ENCODE measurements at regions not wholly inside any gene's neighbourhood (a gene's known extent, or its start where the extent isn't known, plus 50 kb on each side); places are given as distances from the start of the nearest gene placed in this dataset.
A peak's percentile ranks its signal among the peaks of the same experiment; 100 is the strongest.

DNA sequence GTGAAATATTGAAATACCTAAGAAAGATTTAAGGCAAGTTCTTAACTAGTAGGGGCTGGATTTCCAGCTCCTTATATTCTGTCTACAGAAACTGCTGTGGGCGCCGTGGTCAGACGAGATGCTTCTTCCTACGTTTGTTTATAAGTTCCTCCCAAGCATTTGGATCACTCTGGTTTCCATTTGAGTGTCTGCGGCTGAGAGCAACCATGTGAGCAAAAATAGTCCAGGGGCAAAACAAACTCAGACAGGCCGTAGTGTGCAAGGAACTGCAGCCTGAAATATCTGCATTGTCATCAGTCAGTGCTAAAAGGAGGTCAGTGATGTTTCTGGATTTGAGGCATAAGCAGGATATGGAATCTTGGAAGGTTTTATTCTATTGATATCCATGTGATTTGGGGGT lies 485.9 kb upstream of the JAG1 start:
- H3K27ac ChIP-seq, result no peak overlapping the region
- peak; percentile 82 for ATAC-seq
- DNase-seq, result peak; percentile 22 to 61 (median 28)

DNA sequence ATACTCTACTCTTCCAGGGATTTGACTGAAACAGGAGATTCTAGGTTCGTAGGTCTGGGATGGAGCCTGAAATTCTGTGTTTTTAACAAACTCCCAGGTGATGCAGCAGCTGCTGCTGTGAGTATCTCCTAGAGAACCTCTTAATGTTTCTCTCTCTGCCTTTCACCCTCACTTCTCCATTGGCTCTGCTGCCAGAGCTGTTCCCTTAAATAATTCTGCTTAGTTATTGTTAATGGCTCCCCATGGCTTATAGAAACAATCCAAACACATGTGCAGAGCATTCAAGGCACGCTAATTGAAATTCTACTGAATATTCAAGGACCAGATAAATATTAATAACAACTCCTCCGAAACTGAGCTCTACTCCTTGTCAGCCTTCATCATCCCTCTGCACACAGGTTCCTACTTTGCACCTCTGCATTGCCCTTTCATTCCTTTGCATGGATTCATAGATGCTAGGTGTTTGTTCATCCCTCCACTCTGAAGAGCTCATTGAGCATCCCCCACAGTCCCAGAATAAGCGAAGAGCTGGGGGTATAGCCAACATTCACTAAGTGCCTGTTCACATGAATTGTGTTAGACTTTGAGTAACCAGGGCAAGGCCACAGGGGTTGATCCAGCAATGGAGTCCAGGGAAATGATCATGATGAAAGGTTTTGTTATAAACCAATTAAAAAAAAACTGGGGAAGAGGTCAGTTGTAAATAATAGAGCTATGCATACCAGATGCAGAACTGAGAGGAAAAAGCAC lies 488.4 kb upstream of the JAG1 start:
- H3K9me3 ChIP-seq, result no peaks in the 10 kb centered on the region
- intact Hi-C loops (cut with DNase I), result no loop called here
- DNase-seq, result no peak
- TF ChIP-seq, protein P1, sequence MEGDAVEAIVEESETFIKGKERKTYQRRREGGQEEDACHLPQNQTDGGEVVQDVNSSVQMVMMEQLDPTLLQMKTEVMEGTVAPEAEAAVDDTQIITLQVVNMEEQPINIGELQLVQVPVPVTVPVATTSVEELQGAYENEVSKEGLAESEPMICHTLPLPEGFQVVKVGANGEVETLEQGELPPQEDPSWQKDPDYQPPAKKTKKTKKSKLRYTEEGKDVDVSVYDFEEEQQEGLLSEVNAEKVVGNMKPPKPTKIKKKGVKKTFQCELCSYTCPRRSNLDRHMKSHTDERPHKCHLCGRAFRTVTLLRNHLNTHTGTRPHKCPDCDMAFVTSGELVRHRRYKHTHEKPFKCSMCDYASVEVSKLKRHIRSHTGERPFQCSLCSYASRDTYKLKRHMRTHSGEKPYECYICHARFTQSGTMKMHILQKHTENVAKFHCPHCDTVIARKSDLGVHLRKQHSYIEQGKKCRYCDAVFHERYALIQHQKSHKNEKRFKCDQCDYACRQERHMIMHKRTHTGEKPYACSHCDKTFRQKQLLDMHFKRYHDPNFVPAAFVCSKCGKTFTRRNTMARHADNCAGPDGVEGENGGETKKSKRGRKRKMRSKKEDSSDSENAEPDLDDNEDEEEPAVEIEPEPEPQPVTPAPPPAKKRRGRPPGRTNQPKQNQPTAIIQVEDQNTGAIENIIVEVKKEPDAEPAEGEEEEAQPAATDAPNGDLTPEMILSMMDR (IDR thresholded peaks at IDR 0.05), result no peak
- peaks cover 0 to 4% of the 10 kb centered on the region in 2 donors for H3K4me1 ChIP-seq
- no peaks in the 10 kb centered on the region for H3K27me3 ChIP-seq
- no peak for ATAC-seq
- no peaks in the 10 kb centered on the region for H3K36me3 ChIP-seq
- H3K4me3 ChIP-seq, result no peak overlapping the region
- H3K27ac ChIP-seq, result no peak overlapping the region

More for the DNA sequence above, 485.9 kb upstream of the JAG1 start:
- TF ChIP-seq, protein P1 (IDR thresholded peaks at IDR 0.05), result no peak
- H3K4me1 ChIP-seq, result peaks cover 0 to 4% of the 10 kb centered on the region in 2 donors
- H3K4me3 ChIP-seq, result no peak overlapping the region
- intact Hi-C loops (cut with DNase I), result no loop called here
- H3K27me3 ChIP-seq, result no peaks in the 10 kb centered on the region
- no peaks in the 10 kb centered on the region for H3K9me3 ChIP-seq
- H3K36me3 ChIP-seq, result no peaks in the 10 kb centered on the region

DNA sequence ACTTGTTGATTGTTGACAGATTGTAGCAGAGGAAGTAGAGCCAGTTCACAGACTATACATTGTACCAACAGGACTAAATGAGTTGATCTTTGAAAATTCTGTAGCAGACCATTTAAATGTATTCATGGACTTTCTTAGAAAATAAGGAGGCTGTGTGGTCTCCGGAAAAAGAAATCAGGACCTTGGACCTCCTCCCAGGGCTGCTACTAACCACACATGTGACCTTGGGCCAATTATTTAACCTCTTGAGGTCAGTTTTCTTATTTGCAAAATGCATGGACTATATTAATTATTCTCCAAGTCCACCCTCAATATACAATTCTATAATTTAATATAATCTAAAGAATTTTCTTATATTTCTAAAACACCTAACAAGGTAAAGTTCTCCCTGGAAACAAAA lies 492.0 kb upstream of the JAG1 start:
- no peak overlapping the region for H3K27ac ChIP-seq
- no peak overlapping the region for H3K4me3 ChIP-seq
- ATAC-seq (no peak), DNase-seq (no peak)
- TF ChIP-seq, protein P1 (IDR thresholded peaks at IDR 0.05), result no peak
- no peaks in the 10 kb centered on the region for H3K36me3 ChIP-seq
- no peaks in the 10 kb centered on the region for H3K4me1 ChIP-seq
- intact Hi-C loops (cut with DNase I), result no loop called here
- H3K27me3 ChIP-seq, result no peaks in the 10 kb centered on the region
- H3K9me3 ChIP-seq, result no peaks in the 10 kb centered on the region

DNA sequence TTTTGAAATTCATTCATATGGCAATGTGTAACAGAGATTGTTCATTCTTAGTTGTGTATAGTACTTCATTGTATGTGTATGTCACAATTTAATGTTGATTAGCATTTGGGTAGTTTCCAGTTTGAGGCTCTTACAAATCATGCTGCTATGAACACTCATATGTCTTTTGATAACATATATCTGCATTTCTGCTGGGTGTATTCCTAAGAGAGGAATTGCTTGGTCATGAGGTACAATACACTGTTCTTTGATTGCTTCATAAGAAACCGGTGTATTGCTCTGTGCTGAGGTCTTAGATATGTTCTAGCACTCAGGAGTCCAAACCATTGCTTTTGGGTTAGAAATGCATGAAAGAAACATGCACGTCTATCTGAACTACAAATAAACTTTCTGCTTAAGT lies 492.9 kb upstream of the JAG1 start:
- H3K36me3 ChIP-seq, result no peaks in the 10 kb centered on the region
- ATAC-seq (no peak), DNase-seq (no peak)
- H3K9me3 ChIP-seq, result no peaks in the 10 kb centered on the region
- H3K4me1 ChIP-seq, result no peaks in the 10 kb centered on the region
- intact Hi-C loops (cut with DNase I), result no loop called here
- no peaks in the 10 kb centered on the region for H3K27me3 ChIP-seq
- no peak overlapping the region for H3K27ac ChIP-seq
- no peak overlapping the region for H3K4me3 ChIP-seq
- TF ChIP-seq, protein P1 (IDR thresholded peaks at IDR 0.05), result no peak

DNA sequence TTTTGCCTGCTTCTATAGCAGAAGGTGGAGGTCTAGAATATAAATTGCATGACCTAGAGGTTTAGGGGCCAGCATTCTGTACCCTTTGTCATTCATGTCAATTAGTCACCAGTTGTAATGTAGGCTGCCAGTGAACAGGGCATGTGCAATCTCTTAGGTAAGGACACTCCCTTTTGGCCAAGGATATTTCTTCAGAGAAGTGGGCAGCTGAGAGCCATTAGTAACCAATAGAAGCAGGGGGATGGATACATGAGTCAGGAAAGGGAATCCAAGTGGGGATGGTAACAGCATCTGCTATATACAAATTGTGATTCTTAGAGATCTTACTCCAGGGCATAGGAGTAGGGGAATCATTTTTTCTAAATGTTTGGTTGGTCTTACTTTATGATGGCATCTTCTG lies 494.2 kb upstream of the JAG1 start:
- Histone ChIP-seq H3K4me3 (no peak overlapping the region), H3K4me1 (no peaks in the 10 kb centered on the region), H3K36me3 (no peaks in the 10 kb centered on the region), H3K9me3 (no peaks in the 10 kb centered on the region), H3K27ac (no peak overlapping the region), H3K27me3 (no peaks in the 10 kb centered on the region)
- ATAC-seq (no peak), DNase-seq (no peak)
- TF ChIP-seq, protein P1 (IDR thresholded peaks at IDR 0.05), result no peak
- intact Hi-C loops (cut with DNase I), result no loop called here
